Erythroblast (primary cell): ENCODE measurements at regions not wholly inside any gene's neighbourhood (a gene's known extent, or its start where the extent isn't known, plus 50 kb on each side); places are given as distances from the start of the nearest gene placed in this dataset.

Source experiments
- GATA1 ChIP-seq: IDR thresholded peaks from 2 replicates; pipeline ENCODE4 v1.6.1; 2011; ENCODE audit warnings: low read depth, mild to moderate bottlenecking, control low read depth, low read length, moderate library complexity
- POLR2A ChIP-seq: IDR thresholded peaks from 2 replicates; pipeline ENCODE4 v1.6.1; 2011; ENCODE audit warnings: mild to moderate bottlenecking, low read length

GRCh38 chr4:82128355-82128754, 245.4 kb downstream of the HNRNPD start:
- no peak for TF ChIP-seq POLR2A
- TF ChIP-seq GATA1: no peak
